SK-N-SH treated with all-trans-retinoic acid at 6 μM for 48 hours (cell line): ENCODE measurements at regions not wholly inside any gene's neighbourhood (a gene's known extent, or its start where the extent isn't known, plus 50 kb on each side); places are given as distances from the start of the nearest gene placed in this dataset.

Experiments used
- ATAC-seq: fragments of 200-7000 bp; cut with Tn5 transposase; 3 replicates; pipeline ENCODE4 v1.9.1; 2020; ENCODE audit warnings: mild to moderate bottlenecking, moderate library complexity
- ARNTL ChIP-seq: fragments of 450-650 bp; formaldehyde crosslinking; IDR thresholded peaks from 2 replicates; pipeline ENCODE4 v1.5.0; 2020; ENCODE audit warnings: low read depth, mild to moderate bottlenecking, moderate library complexity, borderline replicate concordance
- CREB5 ChIP-seq: fragments of 250-450 bp; sonication (Bioruptor Pico); IDR thresholded peaks from 2 replicates; pipeline ENCODE4 v1.5.1; 2020; ENCODE audit warnings: low read depth, mild to moderate bottlenecking, moderate library complexity
- CSDC2 ChIP-seq: fragments of 250-450 bp; sonication (Bioruptor Pico); IDR thresholded peaks from 2 replicates; pipeline ENCODE4 v1.5.0; 2020; ENCODE audit warnings: mild to moderate bottlenecking, moderate library complexity
- CSRNP3 ChIP-seq: fragments of 250-450 bp; sonication (Bioruptor Pico); IDR thresholded peaks from 2 replicates; pipeline ENCODE4 v1.5.1; 2021; ENCODE audit warnings: mild to moderate bottlenecking, moderate library complexity
- ESRRG ChIP-seq: fragments of 250-450 bp; sonication (Bioruptor Pico); IDR thresholded peaks from 2 replicates; pipeline ENCODE4 v1.6.1; 2021; ENCODE audit warnings: mild to moderate bottlenecking
- GLIS3 ChIP-seq: fragments of 250-450 bp; sonication (Bioruptor Pico); IDR thresholded peaks from 2 replicates; pipeline ENCODE4 v1.5.0; 2020; ENCODE audit warnings: mild to moderate bottlenecking, moderate library complexity
- ISL1 ChIP-seq: fragments of 250-450 bp; sonication (Bioruptor Pico); IDR thresholded peaks from 2 replicates; pipeline ENCODE4 v2.1.2; 2022; ENCODE audit warnings: mild to moderate bottlenecking, moderate library complexity
- OSR1 ChIP-seq: fragments of 250-450 bp; sonication (Bioruptor Pico); IDR thresholded peaks from 2 replicates; pipeline ENCODE4 v1.8.0; 2022; ENCODE audit warnings: moderate library complexity, mild to moderate bottlenecking, inconsistent platforms
- PATZ1 ChIP-seq: fragments of 250-450 bp; sonication (Bioruptor Pico); IDR thresholded peaks from 2 replicates; pipeline ENCODE4 v1.8.0; 2020; ENCODE audit warnings: mild to moderate bottlenecking, moderate library complexity, borderline replicate concordance
- PPARA ChIP-seq: fragments of 250-450 bp; sonication (Bioruptor Pico); IDR thresholded peaks from 2 replicates; pipeline ENCODE4 v1.5.0; 2020; ENCODE audit warnings: mild to moderate bottlenecking, borderline replicate concordance
- RARB ChIP-seq: fragments of 250-450 bp; sonication (Bioruptor Pico); IDR thresholded peaks from 2 replicates; pipeline ENCODE4 v1.8.0; 2021; ENCODE audit warnings: mild to moderate bottlenecking, moderate library complexity
- SNAI2 ChIP-seq: fragments of 250-450 bp; sonication (Bioruptor Pico); IDR thresholded peaks from 2 replicates; pipeline ENCODE4 v1.5.0; 2020; ENCODE audit warnings: mild to moderate bottlenecking, moderate library complexity
- TCF4 ChIP-seq: fragments of 250-450 bp; sonication (Bioruptor Pico); IDR thresholded peaks from 2 replicates; pipeline ENCODE4 v1.8.0; 2021; ENCODE audit warnings: mild to moderate bottlenecking, moderate library complexity, borderline replicate concordance
- TOX ChIP-seq: fragments of 250-450 bp; sonication (Bioruptor Pico); IDR thresholded peaks from 2 replicates; pipeline ENCODE4 v1.8.0; 2021; ENCODE audit warnings: mild to moderate bottlenecking, moderate library complexity, borderline replicate concordance
- TSHZ2 ChIP-seq: fragments of 250-450 bp; sonication (Bioruptor Pico); IDR thresholded peaks from 2 replicates; pipeline ENCODE4 v1.5.0; 2020; ENCODE audit warnings: mild to moderate bottlenecking, moderate library complexity
- ZFP3 ChIP-seq: fragments of 250-450 bp; sonication (Bioruptor Pico); IDR thresholded peaks from 2 replicates; pipeline ENCODE4 v1.5.0; 2020; ENCODE audit warnings: mild to moderate bottlenecking, moderate library complexity
- ZFP30 ChIP-seq: fragments of 450-650 bp; formaldehyde crosslinking; IDR thresholded peaks from 2 replicates; pipeline ENCODE4 v1.5.0; 2022; ENCODE audit warnings: mild to moderate bottlenecking, moderate library complexity
- ZNF565 ChIP-seq: fragments of 450-650 bp; formaldehyde crosslinking; conservative IDR thresholded peaks from 2 replicates; pipeline ENCODE4 v1.5.0; 2020; ENCODE audit warnings: low read depth, mild to moderate bottlenecking, moderate library complexity
- ZNF70 ChIP-seq: fragments of 450-650 bp; formaldehyde crosslinking; IDR thresholded peaks from 2 replicates; pipeline ENCODE4 v1.5.0; 2020; ENCODE audit warnings: mild to moderate bottlenecking, moderate library complexity
- ZNF8 ChIP-seq: fragments of 450-650 bp; formaldehyde crosslinking; IDR thresholded peaks from 2 replicates; pipeline ENCODE4 v1.5.0; 2020; ENCODE audit warnings: mild to moderate bottlenecking, moderate library complexity
- TF ChIP-seq, protein P1 (sequence below): fragments of 250-450 bp; sonication (Bioruptor Pico); IDR thresholded peaks from 2 replicates; pipeline ENCODE4 v1.8.0; 2021; ENCODE audit warnings: low read depth, mild to moderate bottlenecking, moderate library complexity, borderline replicate concordance

GRCh38 chr6:54776891-54777290 is 69.7 kb upstream of the FAM83B start:
- ATAC-seq, result no peak
- TF ChIP-seq TOX (CRISPR knock-in tag), result no peak
- TF ChIP-seq ZNF8 (CRISPR knock-in tag), result no peak
- TF ChIP-seq TCF4 (CRISPR knock-in tag), result no peak
- TF ChIP-seq ISL1 (CRISPR knock-in tag), result no peak
- TF ChIP-seq ESRRG (CRISPR knock-in tag), result no peak
- TF ChIP-seq CSDC2 (CRISPR knock-in tag), result no peak
- TF ChIP-seq ZFP3 (CRISPR knock-in tag), result no peak
- no peak for TF ChIP-seq TSHZ2 (CRISPR knock-in tag)
- no peak for TF ChIP-seq OSR1 (CRISPR knock-in tag)
- TF ChIP-seq PATZ1 (CRISPR knock-in tag), result no peak
- TF ChIP-seq ZFP30 (CRISPR knock-in tag), result no peak
- no peak for TF ChIP-seq ZNF565 (CRISPR knock-in tag)
- TF ChIP-seq, protein P1, sequence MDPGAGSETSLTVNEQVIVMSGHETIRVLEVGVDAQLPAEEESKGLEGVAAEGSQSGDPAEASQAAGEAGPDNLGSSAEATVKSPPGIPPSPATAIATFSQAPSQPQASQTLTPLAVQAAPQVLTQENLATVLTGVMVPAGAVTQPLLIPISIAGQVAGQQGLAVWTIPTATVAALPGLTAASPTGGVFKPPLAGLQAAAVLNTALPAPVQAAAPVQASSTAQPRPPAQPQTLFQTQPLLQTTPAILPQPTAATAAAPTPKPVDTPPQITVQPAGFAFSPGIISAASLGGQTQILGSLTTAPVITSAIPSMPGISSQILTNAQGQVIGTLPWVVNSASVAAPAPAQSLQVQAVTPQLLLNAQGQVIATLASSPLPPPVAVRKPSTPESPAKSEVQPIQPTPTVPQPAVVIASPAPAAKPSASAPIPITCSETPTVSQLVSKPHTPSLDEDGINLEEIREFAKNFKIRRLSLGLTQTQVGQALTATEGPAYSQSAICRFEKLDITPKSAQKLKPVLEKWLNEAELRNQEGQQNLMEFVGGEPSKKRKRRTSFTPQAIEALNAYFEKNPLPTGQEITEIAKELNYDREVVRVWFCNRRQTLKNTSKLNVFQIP (CRISPR knock-in tag), result no peak
- no peak for TF ChIP-seq SNAI2
- TF ChIP-seq PPARA (CRISPR knock-in tag), result no peak
- no peak for TF ChIP-seq RARB (CRISPR knock-in tag)
- TF ChIP-seq ZNF70 (CRISPR knock-in tag), result no peak
- TF ChIP-seq CSRNP3, result no peak

- ATAC-seq, result no peak
- no peak for TF ChIP-seq GLIS3 (CRISPR knock-in tag)
- no peak for TF ChIP-seq PATZ1 (CRISPR knock-in tag)
- no peak for TF ChIP-seq CSDC2 (CRISPR knock-in tag)
- no peak for TF ChIP-seq ZNF70 (CRISPR knock-in tag)
- TF ChIP-seq ZFP3 (CRISPR knock-in tag), result no peak
- TF ChIP-seq ARNTL (CRISPR knock-in tag), result no peak
- TF ChIP-seq PPARA (CRISPR knock-in tag), result no peak
- no peak for TF ChIP-seq TCF4 (CRISPR knock-in tag)
- TF ChIP-seq RARB (CRISPR knock-in tag), result no peak
- TF ChIP-seq OSR1 (CRISPR knock-in tag), result no peak
- no peak for TF ChIP-seq CSRNP3
- TF ChIP-seq, protein P1 (CRISPR knock-in tag), result no peak
- no peak for TF ChIP-seq SNAI2
- no peak for TF ChIP-seq TSHZ2 (CRISPR knock-in tag)
- no peak for TF ChIP-seq TOX (CRISPR knock-in tag)
- TF ChIP-seq CREB5 (CRISPR knock-in tag), result no peak
Observed at GRCh38 chr6:54778731-54779130, 67.8 kb upstream of the FAM83B start.
